GM18505 (cell line): ENCODE measurements at regions not wholly inside any gene's neighbourhood (a gene's known extent, or its start where the extent isn't known, plus 50 kb on each side); places are given as distances from the start of the nearest gene placed in this dataset.

ENCODE experiments used
- ATAC-seq: cut with Tn5 transposase; IDR thresholded peaks from one replicate; pipeline ENCODE4 v1.9.1; 2021; ENCODE audit not compliant: unreplicated experiment
- POLR2A ChIP-seq: IDR thresholded peaks from 4 replicates; pipeline ENCODE4 v1.6.1; 2011; ENCODE audit warnings: borderline replicate concordance; ENCODE audit not compliant: insufficient read depth, insufficient read length; ENCODE audit errors: extremely low read depth

- no peak for ATAC-seq
- no peak for TF ChIP-seq POLR2A
These were observed 466.0 kb upstream of the THBS1 start for GRCh38 chr15:39114690-39115378.

GRCh38 chr15:39115379-39116057 lies 465.4 kb upstream of the THBS1 start:
- TF ChIP-seq POLR2A, result no peak
- ATAC-seq, result no peak

DNA sequence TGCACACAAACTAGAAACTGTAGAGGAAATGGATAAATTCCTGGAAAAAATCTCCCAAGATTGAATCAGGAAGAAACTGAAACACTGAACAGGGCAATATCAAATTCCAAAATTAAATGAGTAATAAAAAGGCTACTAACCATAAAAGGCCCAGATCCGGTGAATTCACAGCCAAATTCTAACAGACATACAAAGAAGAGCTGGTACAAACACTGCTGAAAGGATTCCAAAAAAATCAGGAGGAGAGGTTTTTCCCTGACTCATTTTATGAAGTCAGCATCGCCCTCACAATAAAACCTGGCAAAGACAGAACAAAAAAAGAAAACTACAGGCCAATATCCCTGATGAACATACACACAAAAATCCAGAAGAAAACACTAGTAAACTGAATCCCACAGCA lies 462.4 kb upstream of the THBS1 start:
- ATAC-seq, result no peak
- TF ChIP-seq POLR2A, result no peak

DNA sequence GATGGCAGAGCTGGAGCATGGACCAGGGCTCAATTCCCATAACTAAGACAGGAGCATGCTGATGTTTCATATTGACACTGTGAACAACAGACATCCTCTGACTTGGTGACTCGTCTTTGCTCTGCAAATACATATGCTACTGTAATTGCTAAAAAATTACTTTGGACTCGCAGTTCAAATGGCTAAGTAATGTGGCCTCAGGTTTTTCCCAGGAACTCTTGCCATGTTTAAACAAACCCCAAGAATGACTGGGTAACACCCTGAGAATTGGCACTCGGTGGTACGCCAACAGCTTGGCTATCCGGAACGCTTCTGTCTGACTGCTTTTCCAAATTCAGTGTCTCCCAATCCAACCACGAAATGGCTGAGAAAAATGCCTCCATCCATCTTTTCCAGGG lies 456.7 kb upstream of the THBS1 start:
- no peak for ATAC-seq
- TF ChIP-seq POLR2A, result no peak

GRCh38 chr15:39124553-39125171 lies 456.2 kb upstream of the THBS1 start:
- ATAC-seq, result no peak
- no peak for TF ChIP-seq POLR2A

- ATAC-seq, result no peak
- no peak for TF ChIP-seq POLR2A
These were observed 455.7 kb upstream of the THBS1 start for GRCh38 chr15:39125226-39125625.

DNA sequence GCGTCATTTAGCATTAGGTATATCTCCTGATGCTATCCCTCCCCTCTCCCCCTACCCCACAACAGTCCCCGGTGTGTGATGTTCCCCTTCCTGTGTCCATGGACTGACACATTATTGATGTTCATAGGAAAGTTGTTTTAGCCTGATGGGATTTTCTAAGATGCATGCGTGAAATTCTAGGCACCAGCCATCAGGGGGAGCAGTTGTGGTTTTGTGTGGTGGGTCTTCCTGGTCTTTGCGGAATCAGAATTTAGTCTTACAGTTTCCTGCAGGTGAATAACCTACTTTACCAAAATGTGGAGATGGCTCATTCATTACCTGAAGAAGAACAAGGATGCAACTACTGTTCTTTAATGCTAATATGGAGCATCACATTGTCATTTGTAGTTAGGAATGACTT lies 455.0 kb upstream of the THBS1 start:
- no peak for ATAC-seq
- TF ChIP-seq POLR2A, result no peak

- TF ChIP-seq POLR2A, result no peak
- ATAC-seq, result no peak
These were observed 453.6 kb upstream of the THBS1 start for GRCh38 chr15:39127151-39127790.

GRCh38 chr15:39127925-39128617 lies 452.8 kb upstream of the THBS1 start:
- no peak for TF ChIP-seq POLR2A

DNA sequence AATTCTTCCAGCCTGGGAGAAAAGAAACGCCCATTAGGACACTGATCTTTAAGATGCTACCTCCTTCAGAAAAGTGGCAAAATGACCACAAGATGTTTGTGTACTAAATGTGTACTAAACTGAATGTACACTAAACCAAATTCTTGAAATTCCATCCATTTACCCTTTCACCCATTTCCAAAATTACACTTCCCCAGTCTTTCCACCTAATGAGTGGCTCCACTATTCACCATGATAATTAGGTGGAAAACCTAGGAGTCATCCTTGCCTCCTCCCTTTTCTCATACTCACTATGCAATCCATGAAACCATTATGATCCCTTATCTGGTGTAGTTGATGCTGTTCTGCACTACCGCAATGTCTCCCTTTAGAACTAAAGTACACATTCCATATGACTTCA lies 452.1 kb upstream of the THBS1 start:
- no peak for ATAC-seq
- no peak for TF ChIP-seq POLR2A

More at GRCh38 chr15:39127925-39128617, 452.8 kb upstream of the THBS1 start:
- no peak for ATAC-seq

DNA sequence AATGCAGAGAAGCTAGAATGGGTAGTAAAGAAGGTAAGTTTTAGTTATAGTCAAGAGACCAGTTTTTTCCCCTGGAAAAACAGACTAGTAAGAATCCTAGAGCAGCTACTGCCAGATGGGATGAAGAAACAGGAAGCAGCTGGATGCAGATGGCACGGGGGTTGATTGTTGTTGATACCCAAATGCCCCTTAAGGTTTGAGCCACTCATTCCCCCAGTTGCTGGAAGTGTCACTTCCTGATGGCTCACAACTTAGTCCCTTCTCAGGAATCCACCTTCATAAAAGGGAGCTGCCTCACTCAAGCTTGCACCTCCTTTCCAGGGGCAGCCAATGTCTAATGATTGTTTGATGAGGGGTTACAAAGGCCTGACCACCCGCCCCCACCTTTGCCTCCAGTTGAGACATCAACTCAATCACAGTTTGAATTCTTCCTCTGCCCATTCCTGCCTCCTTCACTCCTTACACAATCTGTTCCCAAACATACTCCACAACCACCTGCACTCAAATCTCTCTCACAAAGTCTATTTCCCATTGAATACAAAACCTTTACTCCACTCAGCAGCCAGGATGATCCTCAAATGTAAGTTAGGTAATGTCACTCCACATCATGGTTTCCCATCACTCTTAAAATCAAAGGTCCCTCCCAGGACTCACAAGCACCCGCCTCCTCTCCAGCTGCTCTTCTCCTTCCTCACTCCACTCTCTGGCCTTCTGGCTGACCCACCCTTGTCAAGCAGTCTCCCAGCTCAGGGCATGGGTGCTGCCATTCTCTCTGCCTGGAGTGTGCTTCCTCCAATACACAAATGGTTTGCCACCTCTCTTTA lies 450.1 kb upstream of the THBS1 start:
- no peak for ATAC-seq
- TF ChIP-seq POLR2A, result no peak

DNA sequence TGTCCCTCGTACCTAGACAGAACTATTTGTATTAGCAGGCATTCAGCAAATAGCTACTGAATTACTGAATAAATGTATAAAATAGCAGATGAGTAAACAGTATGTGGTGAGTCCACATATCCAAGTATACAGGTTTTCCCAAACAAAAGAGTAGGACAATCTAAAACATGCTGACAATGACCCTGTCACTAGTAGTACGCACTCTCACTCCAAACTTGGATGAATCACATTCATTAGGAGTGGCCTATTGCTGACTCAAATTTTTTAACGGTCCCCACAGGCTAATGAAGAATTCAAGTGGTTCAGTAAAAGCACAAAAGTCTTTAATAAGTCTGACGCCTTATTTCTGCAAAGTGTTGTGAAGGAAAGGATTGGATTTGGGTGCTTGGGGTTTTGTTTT lies 449.3 kb upstream of the THBS1 start:
- no peak for TF ChIP-seq POLR2A
- ATAC-seq, result no peak
